Fibroblast of the aortic adventitia (primary cell): ENCODE measurements at regions not wholly inside any gene's neighbourhood (a gene's known extent, or its start where the extent isn't known, plus 50 kb on each side); places are given as distances from the start of the nearest gene placed in this dataset. TPM values are rescaled to one million over a fixed set of nuclear protein-coding genes. Genes with fewer than 3 reads are reported as not detected.
A peak's percentile ranks its signal among the peaks of the same experiment; 100 is the strongest.

Experiments
- DNase-seq: peaks from one replicate; pipeline ENCODE4 v3.0.0-alpha.2; 2010; ENCODE audit warnings: low read depth
- H3K4me3 ChIP-seq: 2 replicates; pipeline ENCODE4 v1.5.1; 2011; ENCODE audit warnings: low read depth, mild to moderate bottlenecking, control low read depth, low read length, moderate library complexity
- CTCF ChIP-seq: IDR thresholded peaks from 2 replicates; pipeline ENCODE4 v1.5.1; 2011; ENCODE audit warnings: mild to moderate bottlenecking, low read length, control low read depth, inconsistent platforms; ENCODE audit not compliant: insufficient read depth
- small RNA-seq: library from RNA; depleted of rRNA; stranded (forward); fragments of <200 nt; gene quantifications from one replicate; pipeline ENCODE3, GENCODE V24; 2012

GRCh38 chr1:164907666-164908065 lies 348.7 kb downstream of the PBX1 start:
- no peak overlapping the region for H3K4me3 ChIP-seq
- no peak for TF ChIP-seq CTCF
- peak; percentile 64 for DNase-seq

GRCh38 chr1:164905869-164906268 lies 346.9 kb downstream of the PBX1 start:
- DNase-seq = no peak

GRCh38 chr1:164902491-164902890 lies 343.5 kb downstream of the PBX1 start:
- no peak overlapping the region for H3K4me3 ChIP-seq
- TF ChIP-seq CTCF = no peak
- DNase-seq = no peak

More at GRCh38 chr1:164905869-164906268, 346.9 kb downstream of the PBX1 start:
- no peak for TF ChIP-seq CTCF
- no peak overlapping the region for H3K4me3 ChIP-seq

Small RNA genes lying in the stretch of these regions (small RNA-seq; reads per million reads assigned to genes)
- not detected for gene RNU6-755P
